LNCaP clone FGC (cell line): ENCODE measurements at regions not wholly inside any gene's neighbourhood (a gene's known extent, or its start where the extent isn't known, plus 50 kb on each side); places are given as distances from the start of the nearest gene placed in this dataset.
"Not testable (repeated sequence)": the region's sequence is repeated elsewhere in the genome, so short reads cannot be mapped to it uniquely, and the experiment has no call there.

Experiments used
- DNase-seq: peaks from one replicate; pipeline ENCODE4 v3.0.0-alpha.2; 2011; ENCODE audit warnings: low read depth
- H3K4me3 ChIP-seq: 2 replicates; pipeline ENCODE4 v1.5.1; 2011; ENCODE audit warnings: mild to moderate bottlenecking, low read depth, low read length, control low read depth
- CTCF ChIP-seq: IDR thresholded peaks from 2 replicates; pipeline ENCODE4 v1.5.1; 2012; ENCODE audit warnings: mild to moderate bottlenecking; ENCODE audit not compliant: control insufficient read depth, insufficient read depth; ENCODE audit errors: extremely low read depth

GRCh38 chr7:19919261-19920095 is 146.1 kb upstream of the TMEM196 start:
- no peak for DNase-seq
- H3K4me3 ChIP-seq, result no peak overlapping the region
- TF ChIP-seq CTCF, result no peak

GRCh38 chr7:19916046-19916445 is 142.6 kb upstream of the TMEM196 start:
- DNase-seq, result no peak
- no peak for TF ChIP-seq CTCF
- H3K4me3 ChIP-seq, result no peak overlapping the region

GRCh38 chr7:19915596-19915995 is 142.2 kb upstream of the TMEM196 start:
- DNase-seq, result no peak
- H3K4me3 ChIP-seq, result no peak overlapping the region
- TF ChIP-seq CTCF, result no peak

GRCh38 chr7:19914866-19915265 is 141.4 kb upstream of the TMEM196 start:
- no peak for DNase-seq
- no peak for TF ChIP-seq CTCF
- H3K4me3 ChIP-seq, result no peak overlapping the region

- H3K4me3 ChIP-seq, result no peak overlapping the region
- TF ChIP-seq CTCF, result no peak
- no peak for DNase-seq
Measured at GRCh38 chr7:19900118-19900517, 126.7 kb upstream of the TMEM196 start.

GRCh38 chr7:19899529-19899928 is 126.1 kb upstream of the TMEM196 start:
- no peak for DNase-seq
- no peak for TF ChIP-seq CTCF
- H3K4me3 ChIP-seq, result no peak overlapping the region

- not testable (repeated sequence) for H3K4me3 ChIP-seq, DNase-seq
Measured at GRCh38 chr7:19882893-19883292, 109.5 kb upstream of the TMEM196 start.
